Adipocyte (in vitro differentiated cells): ENCODE measurements at regions not wholly inside any gene's neighbourhood (a gene's known extent, or its start where the extent isn't known, plus 50 kb on each side); places are given as distances from the start of the nearest gene placed in this dataset.

ENCODE experiments used
- DNase-seq: peaks from one replicate; pipeline ENCODE4 v3.0.0-alpha.2; 2015; ENCODE audit warnings: low read depth
- H3K27me3 ChIP-seq: replicated peaks from 2 replicates; pipeline ENCODE4 v1.7.0; 2013; ENCODE audit warnings: mild to moderate bottlenecking, low read length, moderate library complexity; ENCODE audit not compliant: control insufficient read depth, insufficient read depth
- H3K36me3 ChIP-seq: 2 replicates; pipeline ENCODE4 v1.7.0; 2013; ENCODE audit warnings: low read length, mild to moderate bottlenecking, moderate library complexity; ENCODE audit not compliant: control insufficient read depth, insufficient read depth, severe bottlenecking
- H3K4me1 ChIP-seq: 2 replicates; pipeline ENCODE4 v1.7.0; 2013; ENCODE audit warnings: mild to moderate bottlenecking, low read length, moderate library complexity; ENCODE audit not compliant: control insufficient read depth, insufficient read depth
- H3K4me3 ChIP-seq: 2 replicates; pipeline ENCODE4 v1.7.0; 2013; ENCODE audit warnings: mild to moderate bottlenecking, low read length, moderate library complexity
- H3K9ac ChIP-seq: 2 replicates; pipeline ENCODE4 v1.7.0; 2013; ENCODE audit warnings: mild to moderate bottlenecking, low read length, moderate library complexity
- H3K9me3 ChIP-seq: 2 replicates; pipeline ENCODE4 v1.7.0; 2013; ENCODE audit warnings: mild to moderate bottlenecking, low read length, moderate library complexity; ENCODE audit not compliant: control insufficient read depth

GRCh38 chr3:98644168-98644567, 50.8 kb upstream of the CPOX start:
- H3K36me3 ChIP-seq = no peaks in the 10 kb centered on the region
- no peaks in the 10 kb centered on the region for H3K4me1 ChIP-seq
- no peak overlapping the region for H3K4me3 ChIP-seq
- no peaks in the 10 kb centered on the region for H3K27me3 ChIP-seq
- DNase-seq = no peak
- no peak overlapping the region for H3K9ac ChIP-seq
- peaks cover under 1% of the 10 kb centered on the region for H3K9me3 ChIP-seq

DNA sequence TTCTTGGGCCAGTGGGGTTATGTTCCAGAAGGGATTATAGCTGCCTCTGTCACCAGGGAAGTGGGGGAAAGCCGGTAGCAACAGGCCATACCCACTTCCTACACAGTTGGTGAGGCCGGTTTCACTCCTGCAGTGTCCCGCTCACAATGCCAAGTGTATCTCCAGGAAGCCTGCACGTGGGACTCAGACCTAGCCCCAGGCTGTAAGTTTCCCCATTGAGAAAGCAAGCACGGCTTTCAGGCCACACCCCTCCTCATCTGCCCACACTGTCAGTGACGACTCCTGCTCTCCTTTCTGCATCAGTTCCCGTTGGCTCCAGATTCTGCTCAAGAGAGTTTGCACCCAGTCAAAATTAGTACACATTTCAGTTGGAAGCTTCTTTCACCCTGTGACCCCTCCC, 51.6 kb upstream of the CPOX start:
- H3K4me1 ChIP-seq = no peaks in the 10 kb centered on the region
- H3K36me3 ChIP-seq = no peaks in the 10 kb centered on the region
- no peak overlapping the region for H3K4me3 ChIP-seq
- no peaks in the 10 kb centered on the region for H3K27me3 ChIP-seq
- no peak for DNase-seq
- H3K9ac ChIP-seq = no peak overlapping the region
- H3K9me3 ChIP-seq = no peaks in the 10 kb centered on the region

- Histone ChIP-seq H3K9me3 (no peaks in the 10 kb centered on the region), H3K4me1 (peaks cover 3% of the 10 kb centered on the region), H3K27me3 (no peaks in the 10 kb centered on the region), H3K36me3 (no peaks in the 10 kb centered on the region), H3K9ac (no peak overlapping the region), H3K4me3 (no peak overlapping the region)
- DNase-seq = no peak
Observed at GRCh38 chr3:98646680-98647079, 53.3 kb upstream of the CPOX start.

- no peak for DNase-seq
- H3K9ac ChIP-seq = no peak overlapping the region
- no peaks in the 10 kb centered on the region for H3K9me3 ChIP-seq
- H3K4me3 ChIP-seq = no peak overlapping the region
- no peaks in the 10 kb centered on the region for H3K27me3 ChIP-seq
- H3K36me3 ChIP-seq = no peaks in the 10 kb centered on the region
- peaks cover 3% of the 10 kb centered on the region for H3K4me1 ChIP-seq
Observed at GRCh38 chr3:98647197-98647596, 53.8 kb upstream of the CPOX start.

DNA sequence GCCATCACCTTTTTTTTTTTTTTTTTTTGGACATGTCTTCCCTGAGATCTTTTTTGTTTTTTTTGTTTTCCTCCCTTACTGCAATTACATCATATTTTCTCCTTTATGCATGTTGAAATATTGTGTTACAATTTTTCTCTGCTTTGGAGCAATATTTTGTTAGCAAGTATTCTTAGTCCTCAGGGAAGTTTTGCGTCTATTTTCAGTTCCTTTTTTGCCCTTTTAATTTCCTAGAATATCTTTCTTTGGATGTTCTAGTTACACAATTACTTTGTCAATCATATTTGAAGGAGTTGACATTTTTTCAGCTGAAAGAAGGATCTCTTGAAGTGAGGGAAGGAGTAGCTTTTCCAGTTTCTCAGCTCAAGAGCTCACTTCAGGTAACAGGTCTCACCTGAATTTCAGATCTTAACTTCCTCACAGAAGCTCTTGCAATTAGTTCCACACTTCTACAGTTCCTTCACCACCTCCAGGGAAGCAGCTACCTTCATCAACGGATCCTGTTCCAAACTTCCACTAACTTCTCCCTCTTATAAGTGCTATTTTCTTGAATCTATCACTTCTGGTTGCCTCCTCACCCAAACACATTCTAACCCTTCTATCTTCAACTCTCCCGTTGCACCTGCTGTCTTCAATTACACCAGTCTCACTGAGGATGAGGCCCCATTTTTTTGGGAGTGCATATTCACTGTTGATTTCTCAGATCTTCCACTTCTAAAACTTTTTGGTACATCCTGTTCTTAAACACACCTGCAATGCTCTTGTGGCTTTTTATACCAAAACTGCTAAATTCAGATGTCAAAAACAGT, 57.8 kb upstream of the CPOX start:
- no peak for DNase-seq
- Histone ChIP-seq H3K4me3 (no peak overlapping the region), H3K4me1 (peaks cover 3% of the 10 kb centered on the region), H3K9me3 (no peaks in the 10 kb centered on the region), H3K36me3 (no peaks in the 10 kb centered on the region), H3K27me3 (no peaks in the 10 kb centered on the region), H3K9ac (no peak overlapping the region)

DNA sequence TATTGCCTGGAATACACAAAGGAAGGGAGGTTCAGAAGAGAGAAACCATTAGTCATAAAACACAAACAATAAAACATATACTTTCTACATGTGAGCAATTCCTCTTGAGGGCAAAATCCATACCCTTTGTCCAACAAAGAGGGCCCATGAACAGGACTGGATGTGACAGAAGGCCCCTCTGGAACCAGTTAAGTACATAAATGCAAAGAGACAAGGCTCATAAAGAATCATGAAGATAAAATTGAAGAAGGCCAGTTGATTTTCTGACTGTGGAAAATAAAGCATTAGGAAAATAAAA, 58.3 kb upstream of the CPOX start:
- no peak for DNase-seq
- no peaks in the 10 kb centered on the region for H3K36me3 ChIP-seq
- H3K9ac ChIP-seq = no peak overlapping the region
- no peaks in the 10 kb centered on the region for H3K27me3 ChIP-seq
- H3K4me1 ChIP-seq = peaks cover 3% of the 10 kb centered on the region
- H3K9me3 ChIP-seq = no peaks in the 10 kb centered on the region
- no peak overlapping the region for H3K4me3 ChIP-seq

DNA sequence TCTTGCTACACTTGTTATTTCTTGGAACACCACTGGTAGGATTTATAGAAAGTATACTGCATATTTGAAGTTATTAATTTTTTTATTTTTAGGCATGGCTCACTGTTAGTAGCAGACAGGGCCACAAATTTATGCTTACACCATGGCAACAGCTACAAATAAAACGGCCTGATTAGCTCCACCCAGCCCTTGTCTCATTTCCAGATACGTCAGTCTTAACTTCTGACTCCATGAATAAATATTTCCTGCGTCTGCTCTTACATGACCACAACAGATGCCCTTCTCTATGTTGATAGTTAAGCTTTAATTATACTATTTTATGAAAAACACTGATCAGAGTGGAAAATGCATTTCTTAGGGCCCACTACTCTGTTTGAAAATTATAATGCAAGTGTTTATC, 62.3 kb upstream of the CPOX start:
- H3K9ac ChIP-seq = no peak overlapping the region
- peaks cover 6% of the 10 kb centered on the region for H3K27me3 ChIP-seq
- DNase-seq = no peak
- H3K9me3 ChIP-seq = no peaks in the 10 kb centered on the region
- no peak overlapping the region for H3K4me3 ChIP-seq
- no peaks in the 10 kb centered on the region for H3K36me3 ChIP-seq
- peaks cover 2% of the 10 kb centered on the region for H3K4me1 ChIP-seq

DNA sequence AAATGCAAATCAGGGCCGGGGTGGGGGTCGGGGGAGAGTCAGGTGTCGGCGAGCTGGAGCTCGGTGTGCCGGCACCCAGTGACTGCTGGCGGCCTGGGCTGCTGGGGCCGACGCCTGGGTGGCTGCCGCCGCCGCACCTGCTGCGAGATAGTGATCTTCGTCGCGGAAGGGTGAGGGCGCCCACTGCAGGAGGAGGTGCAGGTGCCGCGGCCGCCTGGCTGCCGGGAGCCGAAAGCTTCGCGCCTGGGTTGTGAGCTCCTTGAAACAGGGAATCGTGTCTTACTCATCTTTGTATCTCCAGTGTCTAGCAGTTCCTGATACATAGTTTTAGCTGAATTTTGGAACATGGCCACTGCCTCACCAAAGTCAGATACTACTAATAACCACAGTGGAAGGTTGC, 64.0 kb upstream of the CPOX start:
- H3K4me1 ChIP-seq = no peaks in the 10 kb centered on the region
- H3K9ac ChIP-seq = no peak overlapping the region
- H3K27me3 ChIP-seq = peaks cover 6% of the 10 kb centered on the region
- H3K36me3 ChIP-seq = no peaks in the 10 kb centered on the region
- H3K9me3 ChIP-seq = no peaks in the 10 kb centered on the region
- no peak overlapping the region for H3K4me3 ChIP-seq
- DNase-seq = no peak

- H3K4me1 ChIP-seq = no peaks in the 10 kb centered on the region
- no peaks in the 10 kb centered on the region for H3K9me3 ChIP-seq
- no peak overlapping the region for H3K9ac ChIP-seq
- H3K27me3 ChIP-seq = peaks cover 6% of the 10 kb centered on the region
- no peaks in the 10 kb centered on the region for H3K36me3 ChIP-seq
- no peak for DNase-seq
- H3K4me3 ChIP-seq = no peak overlapping the region
Observed at GRCh38 chr3:98662699-98663098, 69.3 kb upstream of the CPOX start.

- Histone ChIP-seq H3K4me1 (no peaks in the 10 kb centered on the region), H3K36me3 (no peaks in the 10 kb centered on the region), H3K9me3 (no peaks in the 10 kb centered on the region), H3K9ac (no peak overlapping the region), H3K27me3 (no peaks in the 10 kb centered on the region), H3K4me3 (no peak overlapping the region)
- DNase-seq = no peak
Observed at GRCh38 chr3:98670020-98670419, 76.6 kb upstream of the CPOX start.

- Histone ChIP-seq H3K4me1 (no peaks in the 10 kb centered on the region), H3K27me3 (no peaks in the 10 kb centered on the region), H3K4me3 (no peak overlapping the region), H3K9ac (no peak overlapping the region), H3K9me3 (no peaks in the 10 kb centered on the region), H3K36me3 (no peaks in the 10 kb centered on the region)
- DNase-seq = no peak
Observed at GRCh38 chr3:98679986-98680385, 83.2 kb upstream of the ST3GAL6 start.

DNA sequence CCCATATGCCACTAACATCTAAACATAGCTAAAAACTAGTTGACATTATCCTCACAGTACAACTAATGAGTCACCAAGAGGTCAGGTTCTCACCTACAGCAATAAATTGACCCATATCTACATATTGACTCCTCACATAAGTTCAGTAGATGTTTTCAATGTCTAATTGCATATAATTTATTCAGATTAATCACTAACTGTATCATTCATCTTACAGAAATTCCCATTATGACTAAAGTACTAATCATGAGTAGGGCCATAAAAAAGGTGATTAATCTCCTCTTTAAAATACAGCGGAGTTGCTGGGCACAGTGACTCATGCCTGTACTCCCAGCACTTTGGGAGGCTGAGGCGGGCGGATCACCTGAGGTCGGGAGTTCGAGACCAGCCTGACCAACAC, 82.4 kb upstream of the ST3GAL6 start:
- Histone ChIP-seq H3K4me1 (no peaks in the 10 kb centered on the region), H3K27me3 (no peaks in the 10 kb centered on the region), H3K9ac (no peak overlapping the region), H3K36me3 (no peaks in the 10 kb centered on the region), H3K9me3 (no peaks in the 10 kb centered on the region), H3K4me3 (no peak overlapping the region)
- DNase-seq = no peak
